ENCODE measurements at regions not wholly inside any gene's neighbourhood (a gene's known extent, or its start where the extent isn't known, plus 50 kb on each side); places are given as distances from the start of the nearest gene placed in this dataset.

DNA sequence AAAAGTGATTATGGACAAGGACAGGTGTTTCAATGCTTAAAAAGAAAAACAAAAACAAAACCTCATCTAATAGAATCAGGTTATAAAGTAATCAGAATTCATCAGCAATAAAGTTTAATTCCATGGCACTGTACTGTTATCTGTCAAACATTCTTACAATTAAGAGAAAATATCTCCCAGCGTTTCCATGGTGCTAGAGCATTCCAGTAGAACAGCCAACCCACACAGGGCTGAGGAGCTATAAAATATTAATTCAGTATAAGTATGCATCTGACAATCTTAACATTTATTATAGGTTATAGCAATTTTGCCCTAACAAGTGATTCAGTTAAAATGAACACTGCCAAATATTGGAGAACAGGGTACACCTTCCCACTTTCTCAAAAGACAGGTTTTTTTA is 128.7 kb upstream of the DEPDC1 start:
- Mint-ChIP-seq H3K36me3 (no peaks in the 10 kb centered on the region), H3K27ac (no peak overlapping the region), H3K9me3 (peaks cover 5% of the 10 kb centered on the region), H3K4me1 (ENCODE audit: unreplicated experiment) (peaks cover 6% of the 10 kb centered on the region), H3K27me3 (no peaks in the 10 kb centered on the region), H3K4me3 (no peak overlapping the region)
- TF ChIP-seq CTCF (conservative IDR thresholded peaks at IDR 0.05), result no peak
- DNase-seq (ENCODE audit: extremely low spot score, unreplicated experiment), result no peak

DNA sequence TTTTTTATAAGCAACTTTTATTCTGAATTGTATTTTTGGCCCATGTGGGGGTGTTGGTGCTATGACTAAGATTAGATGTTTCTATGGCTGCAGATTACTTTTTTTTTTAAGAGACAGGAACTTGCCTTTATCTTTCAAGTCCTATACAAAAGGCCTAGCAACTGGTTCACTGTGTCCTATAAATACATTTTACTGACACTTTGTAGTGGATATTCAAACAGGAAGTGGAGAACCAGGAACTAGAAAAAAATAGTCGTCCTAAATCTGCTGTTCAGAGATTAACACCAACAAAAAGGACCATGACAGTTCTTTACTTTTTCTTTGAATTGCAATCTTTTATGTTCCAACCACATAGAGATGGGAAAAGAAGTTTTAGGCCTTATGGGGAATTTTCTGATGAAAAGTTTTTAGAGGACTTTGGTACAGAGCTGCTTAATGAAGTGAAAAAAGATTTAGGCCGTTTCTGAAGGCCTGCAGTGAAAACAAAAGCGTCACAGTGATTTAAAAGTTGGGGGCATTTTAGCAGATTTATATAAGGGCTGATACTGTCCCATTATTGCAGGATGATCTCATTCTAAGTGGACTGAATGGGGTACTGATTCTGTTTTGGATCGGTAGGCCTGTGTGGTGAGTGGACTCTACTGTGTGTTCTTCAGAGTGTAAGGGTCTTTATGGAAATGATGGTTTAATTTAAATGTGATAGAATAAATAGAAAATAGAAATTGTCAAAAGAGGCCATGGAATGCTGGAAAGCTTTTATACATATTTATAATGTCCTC is 136.4 kb upstream of the DEPDC1 start:
- Mint-ChIP-seq H3K9me3 (no peaks in the 10 kb centered on the region), H3K27me3 (no peaks in the 10 kb centered on the region), H3K4me1 (ENCODE audit: unreplicated experiment) (no peaks in the 10 kb centered on the region), H3K36me3 (no peaks in the 10 kb centered on the region), H3K4me3 (no peak overlapping the region), H3K27ac (no peak overlapping the region)
- DNase-seq (ENCODE audit: extremely low spot score, unreplicated experiment), result no peak
- TF ChIP-seq CTCF (conservative IDR thresholded peaks at IDR 0.05), result no peak

GRCh38 chr1:68644504-68644903 is 147.6 kb upstream of the DEPDC1 start:
- Mint-ChIP-seq H3K27me3 (no peaks in the 10 kb centered on the region), H3K36me3 (no peaks in the 10 kb centered on the region), H3K27ac (no peak overlapping the region), H3K4me1 (ENCODE audit: unreplicated experiment) (no peaks in the 10 kb centered on the region), H3K4me3 (no peak overlapping the region), H3K9me3 (no peaks in the 10 kb centered on the region)
- DNase-seq (ENCODE audit: extremely low spot score, unreplicated experiment), result no peak
- TF ChIP-seq CTCF (conservative IDR thresholded peaks at IDR 0.05), result no peak

DNA sequence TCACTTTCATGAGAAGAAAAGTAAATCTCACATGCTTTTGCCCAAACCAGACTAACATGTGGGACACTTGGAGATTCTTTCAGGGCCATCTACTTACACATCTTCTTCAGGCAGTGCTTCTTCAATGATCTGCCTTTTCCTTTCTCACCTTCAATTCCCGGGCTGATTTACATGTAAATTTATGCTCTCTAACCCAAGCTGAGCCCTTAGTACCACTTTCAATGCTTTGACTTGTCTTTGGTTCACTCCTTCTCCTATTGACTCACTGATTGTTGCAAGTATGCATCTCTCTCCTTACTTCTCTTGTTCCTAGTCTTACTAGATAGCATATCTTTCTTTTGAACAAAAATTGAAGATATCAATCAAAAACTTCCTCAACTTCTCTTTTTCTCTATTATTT is 154.2 kb upstream of the DEPDC1 start:
- no peak for DNase-seq (ENCODE audit: extremely low spot score, unreplicated experiment)
- Mint-ChIP-seq H3K4me1 (ENCODE audit: unreplicated experiment) (no peaks in the 10 kb centered on the region), H3K27ac (no peak overlapping the region), H3K27me3 (no peaks in the 10 kb centered on the region), H3K4me3 (no peak overlapping the region), H3K36me3 (no peaks in the 10 kb centered on the region), H3K9me3 (no peaks in the 10 kb centered on the region)
- TF ChIP-seq CTCF (conservative IDR thresholded peaks at IDR 0.05), result no peak

DNA sequence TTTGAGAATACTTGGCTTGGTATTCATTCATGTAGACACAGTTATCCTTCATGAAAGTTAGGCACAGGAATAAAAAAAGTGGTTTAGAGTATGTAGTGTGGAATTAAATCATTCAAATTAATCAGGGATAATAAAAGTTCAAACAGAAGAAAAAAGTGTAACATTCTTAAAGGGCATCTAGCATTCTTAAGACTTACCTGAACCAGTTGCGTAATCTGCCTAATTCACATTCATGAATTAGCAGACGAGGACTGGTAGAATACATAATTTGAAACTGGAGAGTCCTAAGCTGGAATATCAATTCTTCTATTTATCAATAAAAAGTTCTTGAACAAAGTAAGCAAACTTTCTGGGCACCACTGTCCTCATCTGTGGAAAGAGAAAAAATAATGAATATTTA is 157.0 kb upstream of the DEPDC1 start:
- TF ChIP-seq CTCF (conservative IDR thresholded peaks at IDR 0.05), result no peak
- Mint-ChIP-seq H3K36me3 (no peaks in the 10 kb centered on the region), H3K4me1 (ENCODE audit: unreplicated experiment) (no peaks in the 10 kb centered on the region), H3K4me3 (no peak overlapping the region), H3K27me3 (no peaks in the 10 kb centered on the region), H3K9me3 (no peaks in the 10 kb centered on the region), H3K27ac (no peak overlapping the region)
- DNase-seq (ENCODE audit: extremely low spot score, unreplicated experiment), result no peak
